ENCODE measurements at regions not wholly inside any gene's neighbourhood (a gene's known extent, or its start where the extent isn't known, plus 50 kb on each side); places are given as distances from the start of the nearest gene placed in this dataset.

- no peak for DNase-seq
These were observed 236.5 kb downstream of the ICE1 start for GRCh38 chr5:5658889-5659465.

DNA sequence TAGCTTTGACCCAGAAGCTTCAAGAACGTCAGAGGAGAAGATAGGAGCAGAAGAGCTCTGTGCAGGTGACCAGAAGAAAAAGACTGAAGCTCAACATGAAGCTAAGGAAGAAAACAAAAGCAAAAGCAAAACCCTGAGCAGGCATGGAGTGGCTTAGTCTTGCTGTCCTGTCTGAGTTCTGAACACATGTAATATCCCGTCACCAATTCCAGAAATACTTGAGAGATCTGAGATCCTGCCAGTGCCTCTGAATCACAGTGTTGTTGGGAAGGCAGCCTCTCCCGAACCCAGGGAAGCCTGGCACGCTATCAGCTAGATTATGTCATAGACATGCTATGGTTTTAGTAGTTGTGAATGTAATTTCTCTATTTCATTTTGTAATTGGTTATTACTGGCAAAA is 235.7 kb downstream of the ICE1 start:
- no peak for DNase-seq

GRCh38 chr5:5652181-5652580 is 229.7 kb downstream of the ICE1 start:
- DNase-seq, result no peak

- DNase-seq, result no peak
These were observed 228.5 kb downstream of the ICE1 start for GRCh38 chr5:5650949-5651348.

- no peak for DNase-seq
These were observed 227.8 kb downstream of the ICE1 start for GRCh38 chr5:5650242-5650641.

DNA sequence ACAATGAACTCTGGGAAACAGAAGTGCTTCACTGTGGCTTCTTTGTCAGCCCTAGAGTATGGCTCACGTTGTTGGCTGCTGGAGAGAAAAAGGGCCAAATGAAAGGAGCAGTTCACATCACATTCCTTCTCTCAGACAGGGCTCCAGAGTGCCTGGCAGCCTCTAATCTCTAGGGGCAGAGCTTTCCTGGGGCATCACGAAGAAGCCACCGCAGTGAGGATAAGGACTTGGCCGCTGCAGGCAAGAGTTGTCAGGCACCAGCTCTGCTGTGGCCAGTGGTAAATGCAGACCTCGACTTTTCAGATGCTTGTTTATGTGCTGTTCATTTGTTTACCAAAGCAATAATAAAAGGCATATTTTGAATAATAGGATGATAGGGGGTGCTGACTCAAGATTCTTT is 227.2 kb downstream of the ICE1 start:
- DNase-seq, result no peak

- DNase-seq, result no peak
These were observed 226.2 kb downstream of the ICE1 start for GRCh38 chr5:5648694-5649093.

- DNase-seq, result no peak
These were observed 223.4 kb downstream of the ICE1 start for GRCh38 chr5:5645891-5646290.

DNA sequence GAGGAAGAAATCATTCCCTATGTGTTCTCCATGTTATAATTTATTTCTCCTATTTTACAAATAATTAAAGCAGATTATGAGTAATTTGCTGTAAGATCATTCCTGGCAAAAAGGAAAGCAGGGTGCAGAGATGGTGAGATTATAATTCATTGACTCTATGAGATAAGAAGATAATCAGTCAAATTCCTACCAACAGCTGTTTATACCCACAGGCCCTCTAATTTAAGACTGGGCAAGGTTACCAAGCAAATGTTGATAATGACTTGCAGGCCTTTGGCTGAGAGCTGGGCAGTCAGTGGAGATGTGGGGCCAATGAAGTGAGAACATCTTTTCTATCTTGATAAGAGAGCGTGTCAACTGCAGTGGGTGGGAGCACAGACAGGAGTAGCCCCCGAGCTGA is 222.7 kb downstream of the ICE1 start:
- no peak for DNase-seq

GRCh38 chr5:5644249-5644648 is 221.8 kb downstream of the ICE1 start:
- no peak for DNase-seq

GRCh38 chr5:5643481-5643880 is 221.0 kb downstream of the ICE1 start:
- no peak for DNase-seq

DNA sequence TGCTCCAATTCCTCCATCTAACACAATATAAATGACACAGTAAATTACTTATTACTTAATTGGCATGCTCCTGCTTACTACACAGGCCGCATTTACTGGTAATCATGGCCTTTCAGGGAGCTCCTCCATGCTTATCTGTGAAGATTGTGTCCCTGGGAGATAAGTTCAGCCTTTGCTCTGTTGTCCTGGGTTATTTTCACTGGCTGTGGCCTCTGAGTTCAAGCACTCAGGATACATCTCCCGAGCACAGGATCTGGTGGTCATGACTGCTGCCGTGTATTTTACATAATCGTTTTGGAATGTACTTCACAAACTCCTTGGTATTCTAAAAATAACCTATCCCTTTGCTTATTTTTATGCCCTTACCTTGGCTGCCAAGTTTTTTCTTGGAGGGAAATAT is 215.7 kb downstream of the ICE1 start:
- DNase-seq, result no peak

- DNase-seq, result no peak
These were observed 214.7 kb downstream of the ICE1 start for GRCh38 chr5:5637173-5637572.

DNA sequence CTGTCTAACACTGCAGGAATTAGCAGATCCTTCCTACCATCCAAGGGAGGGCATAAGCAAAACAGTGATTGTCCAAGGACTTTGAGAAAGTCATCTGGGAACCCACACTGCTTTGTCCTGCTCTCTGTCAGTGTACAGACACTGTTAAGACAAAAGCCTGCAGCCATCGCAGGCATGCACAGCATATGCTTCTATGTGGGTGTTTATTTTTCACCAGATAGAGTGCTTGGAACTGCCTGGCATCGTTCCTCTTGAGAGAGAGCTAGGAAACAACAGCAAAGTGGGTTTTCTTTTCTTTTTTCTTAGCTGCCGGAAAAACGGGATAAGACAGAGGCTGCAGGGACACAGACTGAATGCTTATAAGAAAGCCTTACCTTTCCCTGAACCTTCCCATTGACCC is 212.3 kb downstream of the ICE1 start:
- DNase-seq, result no peak

DNA sequence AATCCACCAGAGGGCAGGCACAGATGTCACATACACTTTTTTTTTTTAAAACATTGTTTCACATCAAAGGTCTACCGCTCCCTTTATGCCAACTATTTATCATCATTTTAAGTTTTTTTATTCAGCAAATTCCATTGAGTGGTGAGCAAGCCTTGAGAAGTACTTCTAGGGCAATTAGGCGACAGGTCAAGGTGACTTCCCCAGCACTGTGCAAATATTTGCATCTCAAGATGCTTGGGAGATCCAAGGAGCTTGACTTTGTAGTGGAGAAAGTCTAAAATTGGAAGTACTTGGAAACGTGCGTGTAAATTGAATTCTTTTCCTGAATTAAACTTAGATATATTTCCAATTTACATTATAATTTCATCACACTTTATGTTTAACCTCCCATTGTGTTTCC is 211.1 kb downstream of the ICE1 start:
- no peak for DNase-seq

DNA sequence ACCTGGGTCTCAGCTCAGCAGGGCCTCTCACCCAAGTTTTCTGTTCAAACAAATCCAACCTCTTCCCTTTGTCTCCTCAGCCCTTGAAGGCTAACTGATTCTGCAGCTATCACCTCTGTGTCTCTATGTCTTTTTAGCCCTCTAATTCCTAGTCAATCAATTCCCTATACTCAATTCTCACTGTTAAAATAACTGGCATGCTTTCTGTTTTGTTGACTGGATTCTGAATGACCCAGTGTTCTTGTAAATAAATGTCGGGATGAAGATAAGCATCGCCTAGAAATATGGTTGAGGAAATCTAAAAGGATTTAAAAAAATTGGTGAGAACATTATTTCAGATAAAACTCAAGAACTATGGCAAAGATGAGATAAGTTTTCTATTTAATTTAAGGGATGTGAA is 210.2 kb downstream of the ICE1 start:
- DNase-seq, result no peak

GRCh38 chr5:5629607-5629978 is 207.1 kb downstream of the ICE1 start:
- no peak for DNase-seq

DNA sequence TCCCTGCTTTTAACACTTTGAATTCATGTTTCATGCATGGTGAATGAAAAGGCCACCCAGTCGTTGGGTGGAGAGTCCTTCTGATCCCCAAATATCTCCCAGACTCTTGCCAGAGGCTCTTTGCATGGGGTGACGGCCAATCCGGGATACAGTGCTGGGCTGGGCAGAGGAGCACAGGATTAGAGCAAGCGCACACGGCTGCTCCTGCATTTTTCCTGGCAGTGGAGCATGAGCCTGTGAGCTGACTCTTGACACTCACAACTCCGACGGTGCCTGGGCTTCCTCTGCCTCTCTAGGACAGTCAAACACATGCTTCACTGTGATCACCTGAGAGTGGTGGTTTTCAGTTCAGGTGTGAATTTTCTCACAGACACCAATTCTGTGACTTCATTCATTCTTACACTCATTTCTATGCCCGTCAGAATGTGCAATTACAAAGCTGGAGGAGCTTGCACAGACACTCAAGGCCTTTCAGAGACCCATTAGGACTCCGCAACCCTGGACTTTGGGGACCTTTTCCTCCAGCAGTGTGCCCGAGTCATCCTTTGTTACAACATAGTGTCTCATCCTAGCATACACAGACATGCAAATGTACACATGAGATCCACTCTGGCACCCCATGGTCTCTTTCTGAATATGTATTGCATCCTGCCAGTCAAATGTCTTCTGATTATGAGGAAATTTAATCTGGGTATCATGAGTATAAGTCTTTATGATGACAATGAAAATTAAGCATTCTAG is 206.6 kb downstream of the ICE1 start:
- no peak for DNase-seq

GRCh38 chr5:5626412-5626811 is 203.9 kb downstream of the ICE1 start:
- DNase-seq, result no peak

DNA sequence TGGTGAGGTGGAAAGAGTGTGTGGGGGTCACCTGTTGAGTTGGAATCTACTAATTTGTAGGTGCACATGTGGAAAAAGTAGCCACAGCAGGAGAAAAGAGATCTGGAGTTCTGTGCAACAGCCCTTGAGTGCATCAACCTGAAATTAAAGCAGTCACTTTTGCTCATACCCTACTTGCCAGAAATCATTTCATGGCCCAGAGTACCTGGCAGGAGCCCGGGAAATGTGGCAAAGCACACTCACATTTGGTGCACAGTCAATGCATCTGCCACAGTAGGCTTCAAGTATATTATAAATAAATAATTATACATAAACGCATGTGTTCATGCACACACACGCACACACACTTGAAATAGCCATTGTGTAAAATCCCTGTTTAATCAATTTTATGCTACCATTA is 203.0 kb downstream of the ICE1 start:
- DNase-seq, result no peak

DNA sequence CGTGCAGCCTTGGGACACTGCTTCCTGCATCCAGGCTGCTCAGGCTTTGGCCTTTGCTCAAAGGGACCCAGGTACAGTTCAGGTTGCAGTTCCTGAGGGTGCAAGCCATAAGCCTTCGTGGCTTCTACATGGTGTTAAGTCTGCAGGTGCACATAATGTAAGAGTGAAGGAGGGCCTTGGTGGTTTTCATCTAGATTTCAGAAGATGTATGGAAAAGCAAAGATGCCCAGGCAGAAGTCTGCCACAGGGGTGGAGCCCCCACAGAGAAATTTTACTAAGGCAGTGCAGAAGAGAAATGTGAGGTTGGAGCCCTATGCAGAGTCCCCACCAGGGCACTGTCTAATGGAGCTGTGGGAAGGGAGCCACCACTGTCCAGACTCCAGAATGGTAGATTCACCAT is 200.9 kb downstream of the ICE1 start:
- no peak for DNase-seq

DNA sequence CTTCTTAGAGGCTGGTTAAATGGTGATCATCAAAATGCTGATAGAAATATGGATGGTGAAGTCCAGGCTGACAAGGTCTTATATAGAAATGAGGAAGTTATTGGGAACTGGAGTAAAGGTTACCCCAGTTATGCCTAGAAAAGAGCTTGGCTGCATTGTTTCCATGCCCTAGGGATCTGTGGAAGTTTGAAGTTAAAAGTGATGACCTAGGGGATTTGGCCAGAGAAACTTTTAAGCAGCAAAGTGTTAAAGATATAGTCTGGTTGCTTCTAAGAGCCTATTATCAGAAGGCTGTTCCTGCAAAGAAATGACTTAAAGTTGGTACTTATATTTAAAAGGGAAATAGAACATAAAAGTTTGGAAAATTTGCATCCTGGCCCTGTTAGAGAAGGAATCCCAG is 200.3 kb downstream of the ICE1 start:
- DNase-seq, result no peak

DNA sequence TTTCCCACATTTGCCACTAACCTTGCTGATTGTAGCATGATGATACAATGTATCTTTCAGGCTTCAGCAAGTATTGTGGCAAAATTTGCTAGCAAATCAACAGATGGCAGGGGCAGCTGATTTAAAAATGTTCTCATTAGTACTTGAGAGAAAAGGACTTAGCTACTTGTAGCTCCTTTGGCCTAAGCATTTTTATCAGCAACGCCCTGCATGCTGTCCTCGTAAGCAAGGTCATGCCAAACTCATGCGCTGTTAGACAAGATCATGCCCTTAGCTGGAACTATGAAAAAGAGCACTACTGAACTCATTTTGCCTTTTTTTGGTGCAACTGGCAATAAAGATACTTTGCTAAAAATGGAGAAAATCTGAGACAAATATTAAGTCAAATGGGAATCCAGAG is 197.1 kb downstream of the ICE1 start:
- DNase-seq, result no peak

DNA sequence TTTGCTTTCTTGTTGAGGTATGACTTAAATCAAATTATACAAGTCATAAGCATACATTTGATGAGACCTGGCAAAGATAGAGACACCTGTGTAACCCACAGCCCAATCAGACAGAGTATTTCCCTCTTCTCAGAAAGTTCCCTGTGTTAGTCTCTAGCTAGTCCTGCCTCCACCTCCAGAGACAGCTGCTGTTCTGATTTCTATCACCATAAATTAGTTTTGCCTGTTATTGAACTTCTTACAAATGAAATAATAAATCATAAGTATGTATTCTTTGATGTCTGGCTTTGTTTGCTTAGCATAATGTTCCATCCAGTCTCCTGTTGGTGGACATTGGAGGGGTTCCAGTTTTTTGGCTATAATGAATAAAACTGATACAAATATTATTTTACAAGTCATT is 194.5 kb downstream of the ICE1 start:
- no peak for DNase-seq

DNA sequence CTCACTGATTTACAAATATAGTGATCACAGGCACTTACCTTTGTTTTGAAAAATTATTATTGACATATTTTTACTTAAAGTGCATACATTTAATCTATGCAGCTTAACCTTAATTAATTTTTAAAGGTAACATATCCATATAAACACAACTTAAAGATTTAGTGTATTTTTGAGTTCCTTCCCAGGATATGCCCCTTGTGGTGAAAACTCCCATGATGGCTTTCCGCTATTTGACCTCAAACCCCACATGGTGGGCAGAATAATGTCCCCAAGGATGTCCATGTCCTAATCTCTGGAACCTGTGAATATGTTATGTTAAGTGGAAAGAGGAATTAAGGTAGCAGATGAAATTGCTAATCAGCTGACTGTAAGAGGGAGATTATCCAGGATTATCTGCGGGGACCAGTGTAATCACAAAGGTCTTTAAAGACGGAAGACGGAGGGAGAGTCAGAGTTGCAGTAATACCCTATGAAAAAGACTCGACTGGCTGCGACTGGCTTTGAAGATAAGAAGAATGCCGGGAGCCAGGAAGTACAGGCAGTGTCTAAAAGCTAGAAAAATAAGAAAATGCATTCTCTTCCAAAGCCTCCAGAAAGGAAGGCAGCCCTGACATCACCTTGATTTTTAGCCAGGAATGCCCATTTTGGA is 193.9 kb downstream of the ICE1 start:
- DNase-seq, result no peak
